ENCODE measurements at regions not wholly inside any gene's neighbourhood (a gene's known extent, or its start where the extent isn't known, plus 50 kb on each side); places are given as distances from the start of the nearest gene placed in this dataset.
"Not testable (repeated sequence)": the region's sequence is repeated elsewhere in the genome, so short reads cannot be mapped to it uniquely, and the experiment has no call there.

DNA sequence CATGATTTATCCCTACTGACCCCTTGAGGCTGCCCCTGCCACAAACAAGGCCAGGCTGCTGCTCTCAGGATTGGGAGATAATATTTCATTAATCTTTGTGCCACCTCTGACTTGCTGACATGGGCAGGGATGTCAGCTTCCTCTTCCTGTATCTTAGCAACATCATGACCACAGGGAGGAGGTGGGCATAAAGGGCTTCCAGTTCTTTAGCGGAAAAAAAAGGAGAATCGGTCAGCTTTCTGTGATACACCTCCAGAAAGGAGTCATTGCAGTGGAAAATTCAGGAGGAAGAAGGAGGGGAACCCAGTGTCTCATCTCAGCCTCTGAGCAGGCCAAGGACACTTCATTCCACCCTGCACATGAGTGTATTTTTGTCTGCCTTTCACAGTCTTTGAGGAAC, 206.8 kb upstream of the SDK2 start:
- no peak for DNase-seq (ENCODE audit: low spot score)

DNA sequence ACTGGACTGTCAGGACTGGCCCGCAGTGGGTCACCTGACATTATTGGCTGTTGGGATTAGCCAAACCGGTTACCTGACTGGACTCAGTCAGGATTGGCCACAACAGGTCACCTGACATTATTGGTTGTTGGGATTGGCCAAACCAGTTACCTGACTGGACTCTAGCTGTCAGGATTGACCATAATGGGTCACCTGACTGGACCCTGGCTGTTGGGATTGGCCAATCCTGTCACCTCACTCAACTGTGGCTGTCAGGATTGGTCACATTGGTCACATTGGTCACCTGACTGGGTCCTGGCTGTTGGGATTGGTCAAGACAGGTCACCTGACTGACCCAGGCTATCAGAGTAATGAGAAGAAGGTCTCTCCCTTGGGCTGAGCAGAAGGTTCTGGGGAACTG, 207.7 kb upstream of the SDK2 start:
- no peak for DNase-seq (ENCODE audit: low spot score)

DNA sequence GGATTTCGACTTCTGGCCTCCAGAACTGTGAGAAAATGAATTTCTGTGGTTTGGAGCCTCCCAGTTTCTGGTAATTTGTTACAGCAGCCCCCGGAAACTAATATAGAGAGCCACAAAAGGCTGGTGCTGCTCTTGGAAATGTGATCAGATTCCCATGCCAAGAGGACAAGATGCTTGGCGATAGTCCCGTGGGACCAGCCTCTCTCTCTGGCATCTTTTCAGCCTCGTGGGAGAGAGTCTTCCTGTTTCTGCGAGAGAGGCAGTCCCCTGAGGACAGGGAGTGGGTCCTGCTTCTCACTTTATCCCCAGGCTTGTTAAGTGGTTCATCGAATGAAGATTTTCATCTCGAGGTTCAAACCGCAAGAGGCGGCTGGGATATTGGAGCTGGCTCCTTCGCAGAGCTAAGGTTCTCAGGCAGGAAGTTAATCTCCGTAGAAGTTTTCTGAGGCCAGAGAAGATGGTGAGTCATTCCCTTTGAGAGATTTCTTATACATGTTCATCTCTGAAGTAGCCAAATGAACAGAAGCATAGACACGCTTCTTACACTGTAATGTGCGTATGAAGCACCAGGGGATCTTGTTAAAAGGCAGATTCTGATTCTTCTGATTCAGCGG, 211.6 kb upstream of the SDK2 start:
- no peak for DNase-seq (ENCODE audit: low spot score)

DNA sequence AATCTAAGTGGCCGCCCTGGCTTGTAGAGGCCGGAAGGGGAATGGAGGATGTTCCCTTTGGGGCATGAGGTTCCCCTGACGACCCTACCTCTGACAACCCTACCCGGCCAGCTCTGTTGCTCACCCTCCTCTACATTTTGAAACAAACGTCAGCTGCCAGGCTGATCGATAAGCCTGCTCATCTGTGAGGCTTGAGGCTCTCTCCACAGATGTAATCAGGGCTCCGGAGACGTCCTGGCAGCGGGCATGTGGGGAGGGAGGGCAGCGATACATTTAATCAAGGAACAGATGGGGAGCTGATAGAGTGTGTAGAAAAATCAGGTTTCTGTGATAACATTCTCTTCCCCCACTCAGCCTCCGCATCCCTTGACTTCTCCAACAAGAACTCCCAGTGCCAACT, 212.3 kb upstream of the SDK2 start:
- no peak for DNase-seq (ENCODE audit: low spot score)

DNA sequence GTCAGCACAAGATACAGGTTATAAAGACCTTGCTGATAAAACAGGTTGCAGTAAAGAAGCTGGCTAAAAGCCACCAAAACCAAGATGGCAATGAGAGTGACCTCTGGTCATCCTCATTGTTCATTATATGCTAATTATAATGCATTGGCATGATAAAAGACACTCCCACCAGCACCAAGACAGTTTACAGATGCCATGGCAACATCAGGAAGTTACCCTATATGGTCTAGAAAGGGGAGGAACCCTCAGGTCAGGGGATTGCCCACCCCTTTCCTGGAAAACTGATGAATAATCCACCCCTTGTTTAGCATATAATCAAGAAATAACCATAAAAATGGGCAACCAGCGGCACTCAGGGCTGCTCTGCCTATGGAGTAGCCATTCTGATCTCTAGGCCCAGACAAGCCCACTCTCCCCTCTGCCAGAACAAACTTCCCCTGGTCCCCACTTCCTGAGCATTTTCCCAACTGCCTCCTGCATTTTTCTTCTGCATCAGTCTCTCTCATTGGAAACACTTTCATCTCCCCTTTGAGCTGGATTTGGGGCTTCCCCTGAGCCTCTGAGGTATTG, 215.3 kb upstream of the SDK2 start:
- DNase-seq (ENCODE audit: low spot score): not testable (repeated sequence)

DNA sequence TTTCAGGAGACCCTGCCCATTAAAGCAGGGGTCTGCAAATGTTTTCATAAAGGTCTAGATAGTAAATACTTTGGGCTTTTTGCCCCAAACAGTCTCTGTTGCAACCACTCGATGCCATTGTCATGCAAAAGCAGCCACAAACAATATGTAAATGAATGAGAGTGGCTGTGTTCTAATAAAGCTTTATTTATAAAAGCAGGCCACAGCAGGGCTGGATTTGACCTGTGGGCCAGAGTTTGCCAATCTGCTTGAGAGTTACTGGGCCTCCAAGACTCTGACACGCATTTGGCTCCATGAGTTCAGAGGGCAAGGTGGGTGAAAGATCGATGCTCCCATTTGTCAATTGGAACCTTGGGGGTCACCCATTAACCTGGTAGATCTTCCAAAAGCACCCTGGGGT, 217.3 kb upstream of the SDK2 start:
- no peak for DNase-seq (ENCODE audit: low spot score)

DNA sequence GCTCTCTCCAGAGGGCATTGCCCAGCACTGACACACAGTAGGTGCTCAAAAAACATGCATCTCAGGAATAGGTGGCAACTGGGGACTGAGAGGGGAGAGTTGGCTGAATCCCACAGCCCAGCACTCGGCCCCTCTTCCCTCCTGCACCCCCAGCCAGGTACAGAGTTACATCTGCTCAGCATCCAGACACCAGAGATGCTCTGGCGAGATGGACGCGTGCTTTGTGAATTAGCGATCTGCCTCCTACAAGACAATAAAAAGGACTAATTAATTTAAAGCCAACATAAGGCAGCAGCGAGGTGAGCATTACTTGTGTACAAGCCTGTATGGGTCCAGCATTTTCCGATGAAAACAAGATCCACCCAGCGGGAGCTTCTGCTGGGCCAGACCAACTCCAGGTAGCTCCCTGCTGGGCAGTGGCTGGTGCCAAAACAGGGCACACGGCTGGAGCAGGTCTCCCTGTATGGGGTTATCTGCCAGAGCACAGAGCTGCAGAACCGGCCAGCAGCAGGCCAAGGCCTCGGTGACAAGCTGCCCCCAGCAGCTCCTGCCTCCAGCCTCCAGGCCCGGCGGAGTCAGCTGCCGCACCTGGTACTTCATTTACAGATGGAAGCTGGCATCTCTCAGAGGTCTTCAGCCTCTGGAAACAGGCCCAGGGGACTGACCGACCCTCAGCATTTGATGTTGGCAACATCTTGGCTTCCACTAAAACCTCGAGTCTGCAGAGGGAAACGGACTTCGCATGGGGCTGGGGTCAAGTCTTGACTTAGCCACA, 219.7 kb upstream of the SDK2 start:
- no peak for DNase-seq (ENCODE audit: low spot score)

DNA sequence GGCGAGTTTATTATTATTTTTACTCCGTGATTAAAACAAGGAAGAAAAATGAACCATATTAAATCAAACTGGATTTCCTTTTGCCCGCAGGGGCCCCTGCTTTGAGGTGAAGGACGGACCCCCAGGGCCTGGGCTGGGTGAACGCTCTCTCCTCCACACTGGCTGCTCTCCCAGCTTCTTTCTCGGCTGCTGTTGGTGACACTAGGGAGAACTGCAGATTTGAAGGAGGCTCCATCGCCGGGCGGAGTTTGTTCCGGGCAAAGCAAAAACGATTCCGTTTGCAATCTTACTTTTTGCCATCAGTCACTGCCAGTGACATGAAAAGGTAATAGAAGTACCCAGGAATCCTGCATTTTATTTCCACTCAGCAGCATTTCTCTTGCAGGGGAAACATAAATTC, 221.6 kb upstream of the SDK2 start:
- DNase-seq (ENCODE audit: low spot score): no peak

DNA sequence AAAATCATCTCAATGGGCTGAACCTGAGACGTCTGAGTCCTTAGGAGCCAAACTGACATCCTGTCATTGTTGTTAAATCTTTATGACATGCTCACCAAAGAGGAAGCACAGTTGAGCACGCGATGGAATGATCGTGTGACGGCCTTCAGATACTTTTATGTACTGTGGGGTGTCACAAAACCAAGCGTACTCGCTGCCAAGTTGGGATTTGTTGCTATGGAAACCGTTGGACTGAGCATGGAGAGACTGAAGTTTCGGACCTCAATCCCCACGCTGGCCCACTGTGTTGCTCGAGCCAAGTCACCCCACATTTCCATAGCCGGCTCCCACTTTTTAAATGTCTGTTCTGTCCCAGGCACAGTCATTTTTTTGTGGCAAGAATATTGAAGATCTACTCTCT, 222.8 kb upstream of the SDK2 start:
- no peak for DNase-seq (ENCODE audit: low spot score)

DNA sequence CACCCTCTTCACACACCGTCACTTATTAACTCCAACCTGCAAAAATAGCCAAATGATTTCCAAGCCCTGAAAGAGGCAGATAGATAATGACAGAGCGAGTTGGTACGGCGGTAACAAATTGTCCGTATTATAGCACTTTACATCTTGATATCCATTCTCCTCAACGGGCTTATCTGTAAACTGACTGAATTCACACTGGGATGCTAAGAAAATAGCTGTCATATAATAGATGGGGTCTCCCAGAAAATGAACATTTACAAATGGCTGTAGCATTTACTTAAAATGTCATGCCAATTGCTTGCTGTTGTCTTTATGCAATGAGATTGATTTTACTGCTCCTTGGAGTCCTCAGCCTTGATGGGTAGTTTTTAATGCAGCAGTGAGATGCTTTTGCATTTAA, 225.8 kb upstream of the SDK2 start:
- no peak for DNase-seq (ENCODE audit: low spot score)

DNA sequence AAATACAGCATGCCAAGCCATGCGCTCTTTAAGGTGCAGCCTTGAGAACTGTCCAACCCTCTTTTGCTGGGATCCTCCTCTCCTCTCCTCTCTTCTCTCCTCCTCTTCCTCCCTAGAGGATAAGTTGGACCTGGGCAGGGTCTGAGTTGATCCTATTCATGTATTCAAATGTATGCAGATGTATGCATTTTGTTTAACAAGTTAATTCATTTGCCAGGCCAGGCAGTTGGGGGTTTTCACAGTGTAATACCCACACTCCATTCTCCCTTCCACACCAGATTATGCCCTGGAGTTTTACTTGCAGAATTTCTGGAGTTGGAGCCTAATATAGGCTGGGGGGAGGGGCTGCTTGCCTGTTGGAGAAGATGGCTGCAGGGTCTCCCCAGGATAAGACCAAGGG, 226.2 kb upstream of the SDK2 start:
- no peak for DNase-seq (ENCODE audit: low spot score)

DNA sequence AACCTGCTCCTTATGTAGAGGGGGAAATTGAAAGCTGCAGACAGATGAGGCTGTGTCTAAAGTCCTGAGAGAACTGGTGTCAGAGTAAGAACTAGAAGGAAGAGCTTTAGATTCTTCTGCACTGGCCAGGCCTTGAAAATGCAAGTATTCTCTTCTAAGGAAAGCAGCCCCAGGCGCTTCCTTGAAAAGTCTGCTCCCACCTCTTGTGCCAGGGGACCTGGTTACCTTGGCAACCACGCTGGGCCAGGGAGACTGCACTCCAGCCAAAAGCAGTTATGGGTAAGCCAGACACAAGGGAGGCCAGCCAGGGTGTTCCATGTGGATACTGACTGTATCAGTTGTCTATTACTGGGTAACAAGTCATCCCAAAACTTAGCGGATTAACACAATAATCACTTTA, 228.6 kb upstream of the SDK2 start:
- no peak for DNase-seq (ENCODE audit: low spot score)

DNA sequence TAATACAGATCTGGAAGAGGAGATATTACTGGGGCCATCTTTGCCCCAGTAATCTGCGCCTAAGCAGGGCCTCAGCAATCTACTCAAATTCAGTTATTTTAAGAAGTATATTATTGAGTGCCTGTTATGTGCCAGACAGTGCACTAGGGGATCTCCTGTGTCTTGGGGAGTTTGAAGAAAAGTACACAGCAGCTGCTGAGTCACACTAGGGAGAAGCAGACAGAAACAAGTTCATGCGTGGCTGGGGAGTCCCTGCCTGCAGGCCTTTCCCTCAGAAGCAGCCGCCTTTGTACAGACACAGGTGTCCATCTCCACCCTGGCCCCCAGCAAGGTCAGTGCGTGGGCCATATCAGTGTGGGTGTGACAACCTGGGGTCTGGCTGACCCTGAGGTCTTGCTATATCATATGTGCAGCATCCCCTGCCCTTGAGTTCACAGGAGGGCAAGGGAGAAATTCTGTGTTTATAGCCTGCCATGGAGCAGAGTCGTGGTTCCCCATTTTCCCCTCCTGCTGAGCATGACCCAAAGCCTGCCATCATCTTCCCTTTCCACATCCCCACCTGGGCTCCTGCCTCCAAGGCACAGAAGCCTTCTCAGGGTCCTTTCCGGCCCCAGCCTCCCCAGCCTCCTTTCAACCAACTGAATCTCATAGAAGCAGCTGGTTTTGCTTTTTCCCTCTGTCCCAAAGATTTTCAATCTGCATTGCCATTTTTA, 229.9 kb upstream of the SDK2 start:
- DNase-seq (ENCODE audit: low spot score): no peak

DNA sequence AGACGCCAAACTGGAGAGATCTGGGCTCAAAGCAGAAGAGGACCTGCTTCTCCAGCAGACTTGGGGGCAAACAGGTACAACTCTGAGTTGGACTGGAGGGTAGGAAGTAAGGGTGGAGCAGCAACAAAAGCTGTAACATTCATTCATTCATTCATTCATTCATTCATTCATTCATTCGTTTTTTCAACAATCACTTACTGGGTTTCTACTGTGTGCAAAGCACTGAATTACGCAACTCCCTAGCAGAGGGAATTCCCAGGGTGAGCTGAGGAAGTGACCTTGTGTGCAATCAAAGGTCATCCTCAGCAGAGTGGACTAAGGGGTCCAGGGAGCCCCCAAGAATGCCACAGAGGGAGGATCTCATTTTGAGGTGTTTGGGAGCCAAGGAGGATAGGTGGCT, 231.1 kb upstream of the SDK2 start:
- DNase-seq (ENCODE audit: low spot score): no peak

DNA sequence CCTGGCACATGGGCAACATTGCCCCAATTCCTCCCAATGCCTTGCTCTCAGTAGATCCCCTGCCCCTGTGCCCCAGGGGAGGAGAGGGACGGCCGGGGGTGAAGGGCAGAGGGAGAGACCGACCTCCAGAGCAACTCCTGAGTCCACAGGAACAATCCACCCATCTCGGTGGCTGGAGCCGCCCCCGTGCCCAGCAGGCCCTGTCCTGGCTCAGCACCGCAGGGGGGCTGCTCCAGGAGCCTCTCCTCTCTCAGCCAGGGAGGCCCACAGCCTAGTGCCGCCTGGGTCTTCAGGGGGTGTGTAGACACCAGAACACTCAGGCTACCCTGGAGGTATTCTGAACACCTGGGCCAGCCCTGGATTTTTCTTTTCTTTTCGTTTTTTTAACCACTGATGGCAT, 233.7 kb upstream of the SDK2 start:
- DNase-seq (ENCODE audit: low spot score): no peak

DNA sequence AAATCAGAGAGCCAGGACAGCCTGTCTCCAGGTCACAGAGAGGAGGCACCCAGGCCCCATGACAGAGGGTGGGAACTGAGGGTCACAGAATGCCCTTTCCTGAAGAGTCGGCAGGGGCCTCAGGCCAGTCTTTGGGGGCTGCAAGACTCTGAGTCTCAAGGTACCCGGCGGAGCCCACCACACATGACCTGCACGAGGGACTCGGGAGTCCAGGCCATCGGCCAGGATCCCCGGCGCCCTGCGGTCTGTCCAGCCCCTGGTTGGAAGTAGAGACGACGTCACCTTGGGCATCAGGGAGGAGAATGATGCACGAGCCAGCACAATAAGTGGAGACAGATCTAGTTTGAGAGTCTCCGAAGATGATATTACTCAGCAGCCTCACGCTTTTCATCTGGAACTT, 234.7 kb upstream of the SDK2 start:
- no peak for DNase-seq (ENCODE audit: low spot score)

DNA sequence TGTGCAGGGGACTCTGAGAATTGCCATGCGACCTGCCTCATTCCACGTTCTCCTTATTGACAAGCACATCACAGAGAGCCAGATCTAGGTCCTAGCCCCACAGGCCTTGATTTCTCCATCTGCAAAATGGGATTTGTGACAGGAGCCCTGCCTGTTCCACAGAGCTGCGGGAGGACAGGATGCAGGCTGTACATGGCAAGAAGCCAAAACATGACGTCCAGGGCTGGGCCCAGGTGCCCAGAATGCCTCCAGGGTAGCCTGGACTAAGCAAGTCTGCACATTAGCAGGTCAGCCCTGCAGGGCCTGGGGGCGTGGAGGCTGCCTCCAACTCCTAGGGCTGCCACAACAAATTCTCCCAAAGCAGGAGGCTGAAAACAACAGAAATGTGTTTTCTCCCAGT, 235.7 kb upstream of the SDK2 start:
- no peak for DNase-seq (ENCODE audit: low spot score)

DNA sequence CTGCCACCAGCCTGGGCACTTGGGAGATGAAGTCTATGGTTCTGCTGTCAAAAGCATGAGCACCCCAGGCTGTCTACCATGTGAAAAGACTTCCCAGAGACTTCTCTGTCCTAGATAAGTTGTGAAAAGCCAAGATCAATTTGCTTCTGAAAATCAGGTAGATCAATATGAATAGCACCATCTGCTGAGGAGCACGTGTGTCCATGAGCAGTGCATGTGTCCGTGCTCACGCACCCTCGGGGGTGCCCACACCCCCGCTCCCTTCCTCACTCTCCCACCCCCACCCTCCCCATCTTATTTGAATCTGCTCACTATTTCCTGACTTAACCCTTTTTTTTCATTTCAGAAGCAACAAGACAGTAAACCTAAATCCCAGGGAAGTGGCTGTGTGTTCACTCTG, 238.3 kb upstream of the SDK2 start:
- DNase-seq (ENCODE audit: low spot score): no peak

DNA sequence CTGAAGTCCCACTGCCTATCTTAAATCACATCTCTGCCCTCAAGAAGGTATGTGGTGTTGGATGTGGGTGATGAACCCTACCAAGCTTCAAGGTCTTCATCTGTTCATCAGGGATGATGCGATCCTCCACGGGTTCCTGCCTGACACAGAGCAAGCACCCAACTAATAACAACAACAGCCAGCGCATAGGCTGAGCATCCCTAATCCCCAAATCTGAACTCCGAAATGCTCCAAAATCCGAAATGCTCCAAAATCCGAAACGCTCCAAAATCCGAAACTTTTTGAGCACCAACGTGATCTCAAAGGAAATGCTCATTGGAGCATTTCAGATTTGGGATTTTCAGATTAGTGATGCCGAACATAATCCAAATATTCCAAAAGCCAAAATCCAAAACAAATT, 238.9 kb upstream of the SDK2 start:
- no peak for DNase-seq (ENCODE audit: low spot score)

DNA sequence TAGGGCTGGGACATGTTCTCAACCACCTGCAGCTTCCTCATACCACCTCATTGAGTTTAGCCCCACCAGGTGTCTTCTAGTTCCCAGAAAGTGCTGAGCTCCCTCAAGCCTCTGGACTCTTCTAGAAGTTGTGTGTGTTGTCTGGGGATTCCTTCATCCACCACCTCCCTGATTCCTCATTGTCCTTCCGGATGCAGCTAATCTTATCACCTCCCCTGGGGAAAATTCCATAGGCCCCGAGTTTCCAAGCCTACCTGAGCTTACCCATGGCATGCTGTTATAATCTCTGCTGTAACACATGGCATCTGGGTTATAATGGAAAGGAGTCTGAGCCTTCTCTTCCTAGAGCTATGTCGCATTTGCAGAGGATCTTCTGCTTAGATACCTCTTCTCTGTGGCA, 243.5 kb upstream of the SDK2 start:
- DNase-seq (ENCODE audit: low spot score): no peak

DNA sequence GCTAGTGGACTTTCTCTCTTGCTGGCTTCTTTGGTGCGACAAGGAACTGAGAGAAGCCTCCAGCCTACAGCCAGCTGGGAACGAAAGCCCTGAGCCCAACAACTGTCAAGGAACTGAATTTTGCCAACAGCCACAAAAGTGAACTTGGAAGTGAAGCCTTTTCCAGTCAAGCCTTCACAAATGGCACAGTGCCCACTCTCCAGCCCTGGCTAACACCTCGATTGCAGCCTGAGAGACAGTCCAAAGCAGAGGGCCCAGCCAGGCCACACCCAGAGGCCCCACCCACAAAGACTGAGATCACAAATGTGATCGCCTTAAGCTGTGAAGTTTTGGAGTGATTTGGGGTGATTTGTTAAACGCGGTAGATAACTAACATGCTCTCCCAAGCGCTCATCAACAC, 244.6 kb upstream of the SDK2 start:
- no peak for DNase-seq (ENCODE audit: low spot score)

DNA sequence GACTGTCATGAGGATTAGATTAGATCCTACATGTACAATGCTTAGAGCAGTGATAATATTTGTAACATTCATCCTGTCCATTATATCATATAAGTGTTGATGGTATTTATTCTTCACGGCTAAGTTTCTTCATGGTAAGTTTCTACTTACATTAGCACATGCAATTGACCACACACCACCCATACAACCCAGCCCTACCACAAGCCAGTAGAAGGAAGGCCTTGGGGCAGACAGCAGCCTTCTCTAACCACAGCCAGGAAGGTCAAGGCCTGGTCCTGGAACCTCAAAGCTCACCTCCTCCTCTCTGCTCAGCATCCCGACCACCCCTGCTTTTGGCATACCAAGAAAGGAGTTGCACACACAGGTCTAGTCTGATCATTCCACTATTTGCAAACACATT, 245.2 kb upstream of the SDK2 start:
- no peak for DNase-seq (ENCODE audit: low spot score)

DNA sequence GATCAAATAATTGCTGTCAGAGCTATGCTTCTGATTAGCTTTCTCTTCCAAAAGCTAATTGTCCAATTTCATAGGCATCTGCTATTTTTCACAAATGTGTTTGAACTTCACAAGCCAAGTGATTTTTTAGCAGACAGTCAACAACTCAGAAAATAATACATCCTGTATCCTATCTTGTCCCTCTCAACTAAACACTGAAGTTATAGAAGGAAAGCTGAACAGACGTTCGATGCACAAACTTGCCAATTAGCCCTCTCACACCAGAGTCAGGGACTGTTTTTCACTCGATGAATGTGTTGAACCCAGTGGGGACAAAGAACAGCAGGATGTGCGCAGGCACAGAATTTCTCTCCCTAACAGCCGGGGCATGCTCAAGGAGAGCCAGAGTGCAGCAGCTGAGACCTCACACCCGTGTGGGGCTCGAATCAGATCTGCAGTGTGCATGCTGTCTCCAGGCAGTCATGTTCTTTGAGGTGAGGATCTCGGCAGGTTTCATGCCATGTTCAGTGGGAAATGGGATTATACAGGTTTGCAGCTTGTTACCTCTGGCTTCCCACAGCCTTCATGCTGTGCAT, 246.7 kb upstream of the SDK2 start:
- no peak for DNase-seq (ENCODE audit: low spot score)
